ENCODE measurements at regions not wholly inside any gene's neighbourhood (a gene's known extent, or its start where the extent isn't known, plus 50 kb on each side); places are given as distances from the start of the nearest gene placed in this dataset.
"Not testable (repeated sequence)": the region's sequence is repeated elsewhere in the genome, so short reads cannot be mapped to it uniquely, and the experiment has no call there.

DNA sequence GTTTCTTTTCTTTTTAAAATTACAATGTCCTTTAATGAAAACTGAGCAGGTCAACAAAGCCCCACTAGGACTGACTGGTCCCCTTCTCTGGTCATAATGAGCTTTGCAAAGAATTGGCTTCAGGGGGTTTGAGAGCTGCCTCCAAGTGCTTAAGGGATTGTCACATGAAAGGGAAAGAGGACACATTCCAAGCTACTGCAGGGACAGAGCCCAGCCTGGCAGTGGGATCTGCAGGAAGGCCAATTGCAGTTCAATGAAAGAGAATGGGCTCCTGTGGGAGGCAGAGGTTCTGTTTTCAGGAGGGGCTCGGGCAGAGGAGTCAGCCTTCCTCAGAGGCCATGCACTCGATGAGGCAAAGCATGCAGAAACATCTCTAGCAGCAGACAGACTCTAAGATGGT lies 84.1 kb upstream of the ACKR3 start:
- DNase-seq (ENCODE audit: extremely low read depth in 1 of 2, low read depth in 1 of 2) = no peak

DNA sequence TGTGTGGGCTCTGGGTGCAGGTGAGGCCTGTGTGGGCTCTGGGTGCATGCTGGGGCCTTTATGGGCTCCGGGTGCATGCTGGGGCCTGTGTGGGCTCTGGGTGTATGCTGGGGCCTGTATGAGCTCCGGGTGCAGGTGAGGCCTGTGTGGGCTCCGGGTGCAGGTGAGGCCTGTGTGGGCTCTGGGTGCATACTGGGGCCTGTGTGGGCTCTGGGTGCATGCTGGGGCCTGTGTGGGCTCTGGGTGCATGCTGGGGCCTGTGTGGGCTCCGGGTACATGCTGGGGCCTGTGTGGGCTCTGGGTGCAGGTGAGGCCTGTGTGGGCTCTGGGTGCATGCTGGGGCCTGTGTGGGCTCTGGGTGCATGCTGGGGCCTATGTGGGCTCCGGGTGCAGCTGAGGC lies 80.5 kb upstream of the ACKR3 start:
- not testable (repeated sequence) for DNase-seq (ENCODE audit: extremely low read depth in 1 of 2, low read depth in 1 of 2)

DNA sequence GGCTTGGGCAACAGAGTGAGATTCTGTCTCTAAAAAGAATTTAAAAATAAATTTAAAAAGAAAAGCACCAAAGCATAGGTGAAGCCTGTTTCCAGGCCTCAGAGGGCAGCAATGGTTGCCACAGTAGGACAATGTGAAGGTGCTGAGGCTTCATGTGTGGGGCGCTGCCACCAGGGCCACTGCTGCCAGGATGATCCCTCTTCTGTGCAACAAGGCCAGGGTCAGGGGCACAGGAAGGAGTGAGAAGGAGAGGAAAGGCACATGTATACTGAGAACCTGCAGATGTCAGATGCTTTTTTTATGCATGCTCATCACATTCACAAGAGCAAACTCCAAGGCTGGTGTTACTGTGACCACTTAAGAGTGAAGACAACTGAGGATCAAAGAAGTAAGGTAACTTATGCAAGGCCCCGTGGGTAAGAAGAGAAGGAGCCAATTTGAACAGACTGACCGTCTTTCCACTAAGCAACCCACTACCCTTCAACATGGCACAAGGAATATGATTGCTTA lies 79.7 kb upstream of the ACKR3 start:
- DNase-seq (ENCODE audit: extremely low read depth in 1 of 2, low read depth in 1 of 2) = no peak

DNA sequence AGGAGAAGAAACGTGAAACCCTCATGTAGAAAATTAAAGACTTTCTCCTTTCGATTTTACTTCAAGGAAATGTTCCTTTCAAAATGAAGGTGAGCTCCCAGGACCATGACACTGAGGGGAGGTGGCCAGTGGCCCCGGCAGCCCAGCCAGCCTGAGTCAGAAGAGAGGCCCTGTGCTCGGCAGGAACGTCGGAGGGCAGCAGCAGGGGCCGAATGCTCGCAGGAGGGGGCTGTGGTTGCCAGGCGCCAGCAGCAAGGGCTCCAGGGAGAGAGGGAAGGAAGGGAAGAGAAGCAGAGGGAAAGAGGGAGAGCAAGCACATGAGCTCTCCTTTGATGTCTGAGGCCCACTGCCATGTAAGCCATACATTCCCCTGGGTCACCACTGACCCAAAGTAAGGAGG lies 73.3 kb upstream of the ACKR3 start:
- DNase-seq (ENCODE audit: extremely low read depth in 1 of 2, low read depth in 1 of 2) = no peak

DNA sequence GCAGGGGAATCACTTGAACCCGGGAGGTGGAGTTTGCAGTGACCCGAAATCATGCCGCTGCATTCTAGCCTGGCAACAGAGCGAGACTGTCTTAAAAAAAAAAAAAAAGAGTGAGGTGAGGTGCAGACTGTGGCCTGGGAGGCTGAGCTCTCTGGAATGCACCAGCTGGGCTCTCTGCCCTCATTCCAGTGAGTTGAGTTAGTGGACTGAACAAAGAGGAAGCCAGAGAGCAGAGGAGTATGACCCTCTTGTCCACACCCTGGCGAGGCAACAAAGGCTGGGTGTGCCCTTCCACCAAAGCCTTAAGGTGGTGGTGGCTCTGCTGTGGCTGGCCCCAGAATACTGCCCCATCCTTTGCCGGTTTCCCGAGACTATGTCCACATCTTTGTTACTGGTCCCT lies 71.3 kb upstream of the ACKR3 start:
- no peak for DNase-seq (ENCODE audit: extremely low read depth in 1 of 2, low read depth in 1 of 2)

DNA sequence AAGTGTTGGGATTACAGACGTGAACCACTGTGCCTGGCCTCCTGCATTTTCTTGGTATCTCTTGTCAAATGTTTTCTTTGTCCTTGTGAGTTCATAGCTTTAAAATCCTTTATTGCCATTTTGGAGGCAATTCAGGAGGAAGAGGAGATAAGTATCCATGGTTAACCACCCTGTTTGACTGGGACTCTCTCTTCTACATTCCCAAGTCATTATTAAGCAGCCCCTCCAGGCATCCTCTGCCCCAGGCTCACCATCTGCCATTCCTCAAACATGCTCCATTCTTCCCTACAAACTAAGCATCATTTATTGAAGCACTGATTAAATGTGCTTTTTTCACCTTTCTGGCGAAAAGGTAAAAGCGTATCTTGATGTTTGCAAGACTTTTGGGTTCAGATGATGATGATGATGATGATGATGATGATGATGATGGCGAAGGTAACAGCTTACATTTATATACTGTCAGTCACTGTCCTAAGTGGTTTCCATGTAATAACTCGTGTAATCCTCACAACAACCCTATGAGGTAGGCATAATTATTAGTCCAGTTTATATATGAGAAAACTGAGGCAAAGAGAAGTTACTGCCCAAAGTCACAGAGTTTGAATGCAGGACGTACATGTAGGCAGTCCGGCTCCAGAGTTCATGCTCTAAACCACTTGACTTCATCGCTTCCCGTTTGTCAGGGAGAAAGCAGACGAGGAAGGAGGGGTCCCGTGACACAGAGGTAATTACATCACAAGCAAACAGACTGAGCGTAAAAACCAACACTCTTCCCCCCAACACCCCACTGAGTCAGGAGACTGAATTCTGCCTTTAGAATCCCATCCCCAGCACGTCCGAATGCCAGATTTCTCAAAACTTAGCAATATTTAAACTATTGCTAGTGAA lies 69.7 kb upstream of the ACKR3 start:
- DNase-seq (ENCODE audit: extremely low read depth in 1 of 2, low read depth in 1 of 2) = no peak

DNA sequence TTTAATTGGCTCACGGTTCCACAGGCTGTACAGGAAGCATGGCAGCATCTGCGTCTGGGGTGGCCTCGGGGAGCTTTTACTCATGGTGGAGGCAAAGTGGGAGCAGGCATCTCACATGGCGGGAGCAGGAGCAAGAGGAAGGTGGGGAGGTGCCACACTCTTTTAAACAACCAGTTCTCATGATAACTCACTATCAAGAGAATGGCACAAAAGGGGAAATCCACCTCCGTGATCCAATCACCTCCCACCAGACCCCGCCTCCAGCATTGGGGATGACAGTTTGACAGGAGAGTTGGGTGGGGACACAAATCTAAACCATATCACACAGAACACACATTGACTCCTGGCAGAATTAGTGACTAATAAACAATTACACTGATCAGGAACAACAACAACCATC lies 68.6 kb upstream of the ACKR3 start:
- DNase-seq (ENCODE audit: extremely low read depth in 1 of 2, low read depth in 1 of 2) = no peak

DNA sequence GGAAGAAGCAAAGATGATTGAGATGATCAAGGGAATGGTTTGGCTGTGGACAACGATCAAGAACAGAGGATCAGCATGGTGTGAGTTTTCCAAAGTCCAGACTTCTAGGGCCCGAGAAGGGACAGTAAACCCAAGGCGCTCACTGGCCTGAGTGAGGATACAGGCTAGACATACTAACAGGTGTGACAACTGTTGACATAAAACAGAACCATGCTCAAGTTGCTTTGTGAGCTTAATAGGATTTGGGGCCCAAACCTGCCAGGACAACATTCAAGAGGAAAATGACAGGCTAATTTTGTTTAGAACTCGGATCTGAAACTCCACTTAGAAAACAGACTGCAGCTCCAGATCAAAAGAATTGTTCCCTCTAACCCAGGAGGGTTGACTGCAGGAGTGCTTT lies 68.1 kb upstream of the ACKR3 start:
- no peak for DNase-seq (ENCODE audit: extremely low read depth in 1 of 2, low read depth in 1 of 2)

DNA sequence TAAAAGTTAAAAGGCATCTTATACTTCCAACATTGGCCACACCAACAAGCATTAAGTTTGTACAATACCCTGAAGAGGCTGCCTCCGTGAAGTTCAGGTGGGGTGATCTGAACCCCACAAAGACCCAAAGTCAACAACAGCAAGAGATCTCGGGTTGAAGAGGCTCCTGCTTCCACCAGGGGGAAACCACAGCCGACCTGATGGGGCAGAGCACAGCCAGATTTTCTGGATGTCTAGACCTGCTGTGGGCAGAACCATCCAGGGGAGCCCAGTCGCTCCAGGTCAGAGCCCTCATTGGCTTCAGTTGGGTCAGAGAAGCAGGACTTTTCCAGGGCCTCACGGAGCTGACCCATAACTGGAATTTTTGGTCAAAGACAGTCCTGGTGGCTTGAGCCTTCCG lies 66.5 kb upstream of the ACKR3 start:
- no peak for DNase-seq (ENCODE audit: extremely low read depth in 1 of 2, low read depth in 1 of 2)

DNA sequence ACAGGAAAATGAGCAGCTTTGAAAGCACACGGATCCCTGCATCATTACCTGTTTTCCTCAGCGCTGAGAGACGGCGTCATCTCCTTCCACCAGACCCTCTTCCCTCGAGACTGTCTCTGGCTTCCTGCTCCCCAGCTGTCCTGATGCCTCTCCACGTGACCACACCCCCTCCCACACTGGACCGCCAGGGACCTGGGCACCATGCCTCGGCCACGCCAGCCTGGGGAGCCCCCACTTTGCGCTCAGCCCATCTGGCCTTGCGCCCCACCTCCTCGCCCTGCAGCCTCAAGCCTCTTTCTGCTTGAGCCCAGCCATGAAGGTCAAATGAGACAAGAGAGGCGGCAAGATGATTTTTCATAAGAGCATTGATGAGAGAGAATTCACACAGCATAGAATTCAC lies 66.0 kb upstream of the ACKR3 start:
- DNase-seq (ENCODE audit: extremely low read depth in 1 of 2, low read depth in 1 of 2) = no peak

DNA sequence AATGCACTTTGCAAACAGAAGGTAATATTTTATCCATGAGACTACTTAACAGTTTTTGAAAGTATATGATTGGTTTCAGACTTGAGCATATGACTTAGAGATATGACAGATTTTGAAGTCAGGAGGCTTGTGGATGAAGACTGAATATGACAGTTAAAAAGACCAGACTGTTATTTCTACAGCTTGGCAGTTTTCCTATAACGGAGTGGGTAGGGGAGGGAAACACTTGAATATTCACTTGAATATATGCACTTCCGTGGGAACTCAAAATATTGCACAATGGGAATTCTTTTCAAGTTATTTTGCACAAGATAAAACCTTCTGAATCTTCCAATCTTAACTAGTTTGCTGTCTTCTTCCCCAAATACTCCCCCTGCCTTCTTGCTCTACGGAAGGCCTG lies 64.6 kb upstream of the ACKR3 start:
- no peak for DNase-seq (ENCODE audit: extremely low read depth in 1 of 2, low read depth in 1 of 2)

DNA sequence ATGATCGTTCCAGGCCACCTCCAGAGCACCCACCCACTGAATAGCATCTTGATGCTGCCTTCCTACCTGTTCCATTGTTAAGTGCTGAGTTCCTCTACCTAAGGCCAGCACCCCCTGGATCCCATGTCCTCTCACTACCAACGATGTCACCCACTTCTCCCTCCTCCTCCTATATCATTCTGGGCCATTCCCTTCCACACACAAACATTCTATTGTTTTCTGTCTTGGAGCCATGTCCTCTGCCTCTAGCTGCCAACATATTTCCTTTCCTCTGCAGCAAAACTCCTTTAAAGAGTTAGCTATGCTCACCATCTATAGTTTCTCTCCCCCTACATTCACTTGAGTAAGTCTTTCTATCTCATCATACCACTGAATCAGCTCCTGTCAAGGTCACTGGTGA lies 64.0 kb upstream of the ACKR3 start:
- DNase-seq (ENCODE audit: extremely low read depth in 1 of 2, low read depth in 1 of 2) = no peak

DNA sequence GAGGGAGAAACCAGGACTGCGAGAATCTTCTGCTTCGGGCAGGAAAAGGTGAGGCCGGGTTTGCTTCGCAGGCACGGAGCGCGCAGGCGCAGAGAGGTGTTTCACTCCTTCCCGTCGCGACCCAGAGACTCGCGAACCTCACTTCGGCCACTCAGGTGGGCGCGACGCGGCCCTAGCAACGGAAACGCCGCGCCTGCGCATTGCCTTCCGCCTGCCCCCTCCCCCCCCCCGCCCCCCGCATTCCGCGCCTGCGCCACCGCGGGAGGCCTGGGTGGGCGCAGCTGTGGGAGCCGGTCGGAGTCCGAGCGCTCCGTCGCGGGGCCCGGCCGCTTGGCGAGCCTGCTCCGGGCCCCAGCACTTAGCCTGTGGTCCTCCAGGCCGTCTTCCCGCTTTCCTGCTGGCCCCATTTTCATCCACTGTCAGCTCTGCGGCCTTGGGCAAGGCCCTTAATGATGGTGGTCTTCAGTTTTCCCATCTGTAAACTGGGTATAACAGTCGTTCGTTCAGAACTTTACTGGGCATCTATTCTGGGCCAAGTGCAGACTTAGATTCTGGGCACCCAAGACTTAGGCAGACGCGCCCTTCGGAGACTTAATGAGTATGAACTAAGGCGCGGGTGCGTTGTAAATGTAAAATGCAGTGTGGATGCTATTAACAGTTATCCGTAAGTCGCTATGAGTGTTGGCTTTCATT lies 62.1 kb upstream of the ACKR3 start:
- DNase-seq (ENCODE audit: extremely low read depth in 1 of 2, low read depth in 1 of 2) = peak; percentile 21 to 39

DNA sequence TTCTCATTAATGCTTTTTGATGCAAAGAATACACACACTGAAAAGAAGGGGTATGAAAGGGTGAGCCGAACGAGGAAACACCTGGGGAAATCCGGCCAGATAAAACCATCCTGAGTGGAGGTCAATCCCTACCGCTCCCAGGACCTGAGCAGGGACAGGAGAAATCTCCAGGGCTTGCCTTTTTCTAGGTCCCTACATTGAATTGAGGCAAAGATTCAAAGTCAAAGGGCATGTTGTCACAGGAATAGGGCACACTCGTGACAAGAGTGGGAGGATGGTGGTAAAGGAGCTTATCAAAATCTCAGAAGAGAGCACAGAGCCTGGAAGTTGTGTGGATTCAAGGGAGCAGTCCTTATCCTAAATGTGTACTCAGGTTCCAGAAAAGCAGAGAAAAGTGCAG lies 61.2 kb upstream of the ACKR3 start:
- no peak for DNase-seq (ENCODE audit: extremely low read depth in 1 of 2, low read depth in 1 of 2)

DNA sequence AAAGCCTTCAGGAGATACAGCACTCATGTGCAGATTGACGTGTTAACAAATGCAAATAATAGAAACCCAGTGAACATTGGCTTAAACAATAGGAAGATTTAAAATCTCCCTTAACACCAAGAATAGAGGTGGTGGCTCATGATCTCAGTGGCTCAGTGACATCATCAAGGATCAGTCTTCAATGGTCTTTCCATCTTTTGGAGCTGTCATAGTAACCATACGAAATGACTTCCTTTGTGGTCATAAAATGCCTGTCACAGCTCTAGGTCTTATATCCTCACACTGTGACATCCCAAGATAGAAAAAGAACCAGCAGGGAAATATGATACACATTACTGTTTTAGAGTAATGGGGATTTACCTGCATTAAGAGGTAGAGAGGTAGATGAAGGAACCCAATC lies 59.6 kb upstream of the ACKR3 start:
- no peak for DNase-seq (ENCODE audit: extremely low read depth in 1 of 2, low read depth in 1 of 2)

DNA sequence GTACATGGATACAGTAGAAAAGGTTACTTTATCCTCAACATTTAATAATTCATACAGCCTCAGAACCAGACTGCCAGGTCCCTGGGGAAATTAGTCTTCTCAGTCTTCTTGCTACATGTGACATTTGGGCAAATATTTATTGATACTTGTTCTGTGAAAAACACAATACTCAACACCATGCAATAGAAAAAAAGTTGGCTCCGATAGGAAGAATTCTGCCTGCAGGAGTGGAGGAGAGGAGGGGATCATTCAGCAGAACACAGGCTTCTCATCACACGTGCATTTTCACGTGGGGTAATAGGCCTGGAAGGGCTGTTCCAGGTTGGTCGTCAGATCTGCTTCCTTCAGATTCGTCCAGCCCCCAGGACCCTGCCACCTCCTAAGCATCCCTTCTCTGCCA lies 58.4 kb upstream of the ACKR3 start:
- DNase-seq (ENCODE audit: extremely low read depth in 1 of 2, low read depth in 1 of 2) = no peak

DNA sequence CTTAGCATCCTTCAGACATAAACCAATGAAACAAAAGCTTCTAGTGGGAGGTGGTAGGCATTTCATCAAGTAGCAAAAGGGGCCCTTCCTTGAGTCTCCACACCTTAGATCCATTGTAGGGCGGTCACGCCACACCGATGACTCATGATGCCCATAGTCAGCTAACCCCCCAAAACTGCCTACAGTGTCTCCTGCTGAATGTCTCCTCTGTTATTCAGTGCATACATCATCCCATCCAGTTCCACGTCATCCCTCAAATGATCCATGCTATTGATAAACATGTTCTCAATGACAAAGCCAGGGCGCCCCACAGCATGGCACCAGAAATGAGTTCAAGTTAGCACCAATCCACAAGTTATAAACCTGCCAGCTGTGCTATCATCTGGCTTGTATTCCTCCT lies 57.4 kb upstream of the ACKR3 start:
- DNase-seq (ENCODE audit: extremely low read depth in 1 of 2, low read depth in 1 of 2) = no peak

DNA sequence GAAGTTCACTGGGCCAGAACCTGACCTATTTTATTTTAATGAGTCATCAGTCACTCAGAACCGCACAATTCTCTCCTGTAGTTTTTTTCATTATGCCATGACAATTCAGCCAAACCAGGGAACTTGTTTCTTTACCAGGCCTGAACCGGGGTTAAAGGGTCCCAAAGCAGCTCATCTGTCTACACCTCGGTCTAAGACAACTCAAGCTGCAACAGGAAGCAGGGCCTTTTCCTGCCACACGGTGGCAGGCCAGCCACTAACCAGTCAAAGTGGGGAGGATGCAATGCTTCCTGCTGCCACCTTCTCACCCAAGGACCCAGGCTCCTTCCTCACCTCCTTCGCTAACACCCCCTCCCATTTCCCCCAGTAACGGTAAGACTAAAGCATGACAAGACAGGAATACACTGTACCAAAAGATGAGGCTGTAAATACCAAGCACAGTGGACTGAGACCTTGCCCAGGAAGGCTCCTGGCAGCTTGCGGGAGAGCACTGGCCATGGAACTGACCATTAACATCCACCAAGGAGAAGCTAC lies 56.7 kb upstream of the ACKR3 start:
- peak; percentile 25 to 33 for DNase-seq (ENCODE audit: extremely low read depth in 1 of 2, low read depth in 1 of 2)

DNA sequence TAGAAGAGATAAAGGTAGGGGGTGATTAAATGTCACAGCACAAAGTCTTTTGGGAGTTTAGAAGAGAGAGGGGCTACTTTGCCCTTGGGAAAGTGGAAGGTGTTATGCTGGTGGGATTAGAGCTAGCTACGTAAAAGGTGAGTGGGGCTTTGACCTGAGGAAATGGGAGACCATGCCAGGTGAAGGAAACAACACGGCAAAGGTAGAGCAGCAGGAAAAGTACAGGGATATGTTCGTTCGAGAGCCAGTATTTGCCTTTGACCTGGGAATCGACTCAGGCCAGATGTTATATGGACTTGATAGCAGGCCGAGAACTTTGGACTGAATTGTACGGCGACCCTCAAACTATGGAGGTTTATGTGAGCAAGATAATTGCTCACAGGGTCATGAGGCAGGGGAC lies 55.7 kb upstream of the ACKR3 start:
- DNase-seq (ENCODE audit: extremely low read depth in 1 of 2, low read depth in 1 of 2) = no peak

DNA sequence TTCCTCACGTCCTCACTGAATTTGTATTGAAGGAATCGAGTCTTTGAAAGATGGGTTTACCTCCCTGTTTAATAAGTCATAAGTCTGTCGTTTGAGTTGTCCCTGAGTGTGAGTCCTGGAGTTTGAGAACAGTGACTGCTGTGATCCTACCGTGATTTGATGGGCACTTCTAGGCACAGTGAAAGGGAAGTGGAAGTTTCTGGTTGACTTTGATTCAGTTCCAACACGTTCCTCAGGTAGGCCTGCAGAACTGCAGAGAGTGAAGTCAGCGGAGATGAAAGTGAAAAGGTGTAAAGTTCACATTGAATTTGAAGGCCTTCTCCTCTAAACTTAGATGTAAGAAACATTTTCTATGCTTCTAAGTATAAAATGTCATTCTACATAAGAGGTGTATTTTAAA lies 52.9 kb upstream of the ACKR3 start:
- no peak for DNase-seq (ENCODE audit: extremely low read depth in 1 of 2, low read depth in 1 of 2)

DNA sequence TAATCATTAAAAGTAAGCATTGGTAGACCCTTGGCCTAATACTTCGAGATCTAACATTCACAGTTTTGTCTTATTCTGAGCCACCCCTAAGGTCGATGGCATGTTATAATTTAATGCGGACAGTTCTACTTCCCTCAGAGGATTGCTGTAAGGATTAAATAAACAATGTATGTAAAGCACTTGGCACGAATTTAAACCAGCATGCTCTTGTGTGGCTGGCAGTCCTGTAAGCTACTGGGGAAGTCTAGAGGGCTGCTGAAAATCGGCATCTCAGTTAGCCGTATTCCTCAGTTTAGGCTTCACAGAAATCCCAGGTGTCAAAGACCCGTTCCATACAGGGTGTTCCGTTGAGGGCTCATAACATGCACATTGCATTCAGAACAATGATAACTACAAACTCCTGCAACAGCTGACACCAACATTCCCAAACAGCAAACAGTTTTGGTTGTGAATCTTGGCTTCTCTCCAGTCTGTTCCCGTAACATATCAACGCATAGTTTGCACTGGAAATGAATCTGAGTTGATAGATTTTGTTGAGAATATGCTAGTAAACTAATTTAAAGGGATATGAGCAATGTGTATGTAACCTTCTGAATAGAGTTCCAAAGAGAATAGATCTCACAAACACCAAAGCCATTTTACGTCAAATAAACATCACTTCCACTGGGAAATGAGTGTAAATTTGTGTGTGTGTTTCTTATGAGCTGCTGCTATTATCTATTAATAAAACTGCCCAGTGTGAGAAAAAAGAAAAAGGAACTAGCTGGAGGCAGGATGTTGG lies 52.2 kb upstream of the ACKR3 start:
- no peak for DNase-seq (ENCODE audit: extremely low read depth in 1 of 2, low read depth in 1 of 2)
